Dedifferentiated amniotic fluid mesenchymal stem cell (primary cell): ENCODE measurements at regions not wholly inside any gene's neighbourhood (a gene's known extent, or its start where the extent isn't known, plus 50 kb on each side); places are given as distances from the start of the nearest gene placed in this dataset.
A peak's percentile ranks its signal among the peaks of the same experiment; 100 is the strongest.
"Not testable (repeated sequence)": the region's sequence is repeated elsewhere in the genome, so short reads cannot be mapped to it uniquely, and the experiment has no call there.

Experiments used
- DNase-seq: peaks from one replicate; pipeline ENCODE4 v3.0.0-alpha.2; 2016; ENCODE audit errors: extremely low spot score

DNA sequence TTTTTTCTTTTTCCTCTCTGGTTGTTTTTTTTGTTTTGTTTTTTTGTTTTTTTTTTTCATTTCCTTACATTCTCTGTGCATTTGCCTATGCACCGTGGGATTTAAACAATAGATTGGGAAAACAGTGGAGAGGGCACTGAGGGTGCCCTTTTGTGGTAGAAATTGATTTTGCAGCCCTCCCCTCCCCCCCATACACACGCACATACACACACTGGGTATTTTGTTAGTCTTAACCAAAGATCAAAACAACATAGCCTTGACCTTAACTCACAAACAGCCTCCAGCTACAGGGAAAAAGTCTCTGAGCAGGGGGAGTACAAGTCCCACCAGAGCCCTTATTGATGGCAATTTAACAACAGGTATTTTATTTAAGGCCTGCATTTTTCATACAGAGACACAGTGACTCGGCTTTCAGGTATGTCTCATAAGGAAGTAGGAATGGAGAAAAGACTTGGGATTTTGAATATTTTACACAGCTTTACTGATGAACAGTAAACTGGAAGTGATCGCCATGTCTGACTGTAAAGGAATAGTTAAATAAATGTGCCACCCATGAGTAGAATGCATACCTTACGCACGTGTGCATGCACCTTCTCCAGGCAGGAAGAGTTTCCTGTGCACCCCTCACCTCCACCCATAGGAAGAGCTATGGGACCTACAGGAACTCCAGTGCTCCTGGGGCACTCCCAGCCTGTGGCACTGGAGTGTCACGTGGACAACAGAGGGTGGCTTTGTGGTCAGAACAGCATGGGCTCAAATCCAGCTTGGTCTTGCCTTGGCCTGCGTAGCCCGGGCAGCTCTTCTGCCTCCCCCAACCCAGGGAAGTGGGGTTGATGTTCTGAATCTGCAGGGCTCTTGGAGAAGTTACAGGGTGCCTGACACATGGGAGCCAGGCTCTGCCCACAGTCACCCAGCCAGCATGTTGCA is 266.4 kb downstream of the ANAPC1 start:
- no peak for DNase-seq

DNA sequence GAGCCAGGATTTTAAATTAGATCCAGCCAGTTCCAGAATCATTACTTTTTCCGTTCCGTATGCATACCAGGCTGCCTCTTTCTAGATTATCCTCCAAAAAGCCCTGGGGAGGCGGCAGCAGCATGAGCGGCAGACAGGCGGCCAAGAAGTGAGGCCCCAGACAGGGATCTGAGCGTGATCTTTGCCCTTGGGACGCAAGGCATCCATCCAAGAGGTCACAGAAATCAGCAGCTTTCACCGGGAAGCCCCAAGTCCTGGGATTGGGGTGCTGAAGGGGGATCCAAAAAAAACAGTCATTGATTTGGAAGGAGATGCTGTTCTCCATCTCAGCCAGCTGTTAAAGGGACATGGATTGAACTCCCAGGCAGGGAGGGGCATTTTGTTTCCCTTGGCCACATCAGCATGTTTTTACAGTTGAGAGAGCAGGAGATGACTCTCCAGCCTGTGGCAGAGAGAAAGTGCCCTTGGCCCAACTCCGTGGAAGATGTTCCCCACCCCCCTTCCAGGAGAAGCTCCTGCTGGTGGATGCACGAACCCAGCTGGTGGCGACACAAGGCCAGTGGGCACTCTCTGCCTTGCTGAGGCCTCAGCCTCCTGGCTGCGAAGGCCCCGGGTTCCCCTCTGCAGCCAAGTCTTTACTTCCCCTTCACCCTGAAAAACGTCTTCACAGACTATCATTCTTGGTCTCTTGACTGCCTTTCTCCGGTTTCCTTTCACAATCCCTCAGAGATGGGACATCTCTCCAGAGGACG is 265.6 kb downstream of the ANAPC1 start:
- DNase-seq = no peak

DNA sequence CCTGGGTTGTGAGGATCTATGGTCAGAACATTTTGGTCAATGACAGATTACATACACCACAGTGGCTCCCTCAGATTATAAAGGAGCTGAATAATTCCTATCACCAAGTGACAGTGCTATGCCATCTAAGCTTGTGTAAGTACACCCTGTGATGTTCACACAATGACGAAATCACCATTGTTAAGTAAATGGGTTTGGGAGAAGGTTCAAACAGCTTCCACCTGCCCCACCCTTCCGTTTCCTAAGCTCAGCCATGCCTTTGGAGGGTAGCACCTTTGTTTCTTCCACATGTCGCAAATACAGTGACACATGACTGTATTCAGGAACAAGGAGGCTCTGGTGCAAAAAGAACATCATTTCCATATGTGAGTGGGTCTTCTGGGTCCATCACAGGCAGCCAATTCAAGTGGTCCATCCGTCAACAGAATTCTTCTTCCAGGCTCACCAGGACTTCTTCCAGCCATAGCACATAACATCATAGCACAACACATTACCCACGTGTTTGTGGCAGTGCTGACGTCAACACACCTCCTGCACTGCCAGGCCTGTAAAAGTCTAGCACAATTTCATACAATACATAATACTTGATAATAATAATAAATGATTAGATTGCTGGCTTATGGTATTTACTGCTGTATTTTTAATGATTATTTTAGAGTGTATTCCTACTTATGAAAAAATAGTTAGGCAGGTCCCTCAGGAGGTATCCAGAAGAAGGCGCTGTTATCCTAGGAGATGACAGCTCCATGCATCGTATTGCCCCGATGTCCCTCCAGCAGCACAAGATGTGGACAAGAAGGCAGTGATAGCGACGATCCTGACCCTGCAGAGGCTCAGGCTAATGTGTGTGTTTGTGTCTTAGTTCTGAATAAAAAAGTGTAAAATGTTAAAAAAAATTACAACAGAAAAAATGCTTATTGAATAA is 264.8 kb downstream of the ANAPC1 start:
- DNase-seq = no peak

DNA sequence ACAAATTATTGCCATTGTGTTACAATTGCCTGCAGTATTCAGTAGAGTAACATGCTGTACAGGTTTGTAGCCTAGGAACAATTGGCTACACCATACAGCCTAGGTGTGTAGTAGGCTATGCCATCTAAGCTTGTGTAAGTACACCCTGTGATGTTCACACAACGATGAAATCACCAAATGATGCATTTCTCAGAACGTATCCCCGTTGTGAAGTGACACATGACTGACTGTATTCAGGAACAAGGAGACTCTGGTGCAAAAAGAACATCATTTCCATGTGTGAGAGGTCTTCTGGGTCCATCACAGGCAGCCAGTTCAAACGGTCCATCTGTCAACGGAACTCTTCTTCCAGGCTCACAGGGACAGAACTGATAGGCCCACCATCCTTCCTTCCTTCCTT is 263.7 kb downstream of the ANAPC1 start:
- no peak for DNase-seq

DNA sequence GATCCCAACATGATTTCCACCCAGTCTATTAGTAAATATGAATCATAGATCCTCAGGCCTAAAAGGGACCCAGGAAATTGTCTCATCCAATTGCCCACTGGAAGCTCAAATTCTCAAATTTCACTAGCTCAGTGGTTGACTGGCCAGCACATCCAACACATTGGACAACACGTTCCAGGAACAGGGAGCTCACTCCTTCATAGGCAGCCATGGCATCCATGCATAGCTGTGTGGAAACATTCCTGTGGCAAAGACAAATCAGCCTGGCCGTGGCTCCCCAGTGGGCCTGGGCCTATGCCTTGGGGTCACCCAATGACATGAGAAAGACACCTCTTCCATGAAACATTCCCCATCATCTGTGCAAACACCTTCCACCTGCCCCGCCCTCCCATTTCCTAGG is 261.1 kb downstream of the ANAPC1 start:
- DNase-seq = no peak

DNA sequence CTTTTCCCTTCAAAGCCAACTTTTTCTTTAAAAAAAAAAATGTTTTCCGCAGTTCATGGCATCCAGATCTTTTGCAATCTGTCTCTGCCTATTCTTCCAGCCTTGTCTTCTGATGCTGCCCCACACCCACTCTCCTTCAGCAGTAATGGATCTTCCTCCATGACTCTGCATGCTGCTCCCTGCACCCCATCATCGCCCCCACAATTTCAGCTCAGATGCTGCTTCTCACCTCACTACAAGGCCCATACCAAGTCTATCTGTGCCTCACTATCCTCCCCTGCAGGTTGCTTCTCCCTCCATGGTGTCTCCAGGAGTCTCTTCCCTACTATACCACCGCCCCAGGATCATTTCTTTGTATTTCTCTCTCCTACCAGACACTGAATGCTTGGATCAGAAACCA is 260.6 kb downstream of the ANAPC1 start:
- DNase-seq = no peak

DNA sequence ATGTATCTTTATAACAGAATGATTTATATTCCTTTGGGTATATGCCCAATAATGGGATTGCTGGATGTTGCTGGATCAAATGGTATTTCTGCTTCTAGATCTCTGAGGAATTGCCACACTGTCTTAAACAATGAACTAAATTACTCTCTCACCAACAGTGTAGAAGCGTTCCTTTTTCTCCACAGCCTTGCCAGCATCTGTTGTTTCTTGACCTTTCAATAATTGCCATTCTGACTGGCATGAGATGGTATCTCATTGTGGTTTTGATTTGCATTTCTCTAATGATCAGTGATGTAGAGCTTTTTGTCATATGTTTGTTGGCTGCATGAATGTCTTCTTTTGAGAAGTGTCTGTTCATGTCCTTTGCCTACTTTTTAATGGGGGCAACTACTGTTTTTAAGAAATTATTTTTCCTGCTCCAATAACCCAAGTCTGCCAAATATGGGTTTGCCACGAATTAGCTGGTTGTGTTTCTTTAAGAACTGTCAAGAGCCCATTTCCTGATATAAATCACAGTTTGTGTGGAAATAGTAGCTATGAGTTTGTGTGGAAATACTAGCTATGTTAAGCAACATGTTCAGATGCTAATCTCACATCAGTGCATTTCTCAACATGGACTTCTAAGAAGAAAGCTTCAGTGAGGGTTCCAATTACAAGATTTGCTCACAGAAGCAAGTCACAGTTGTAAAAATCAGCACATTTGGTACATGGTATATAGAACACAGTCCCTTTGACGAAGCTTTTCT is 259.4 kb downstream of the ANAPC1 start:
- peak; percentile 68 for DNase-seq

DNA sequence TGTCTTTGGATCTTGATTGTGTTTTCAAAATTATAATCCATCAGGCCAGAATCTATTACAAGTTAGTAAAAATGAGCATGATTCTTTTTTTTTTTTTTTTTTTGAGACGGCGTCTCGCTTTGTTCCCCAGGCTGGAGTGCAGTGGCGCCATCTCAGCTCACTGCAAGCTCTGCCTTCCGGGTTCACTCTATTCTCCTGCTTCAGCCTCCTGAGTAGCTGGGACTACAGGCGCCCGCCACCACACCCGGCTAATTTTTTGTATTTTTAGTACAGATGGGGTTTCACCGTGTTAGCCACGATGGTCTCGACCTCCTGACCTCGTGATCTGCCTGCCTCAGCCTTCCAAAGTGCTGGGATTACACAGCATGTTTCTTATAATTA is 258.8 kb downstream of the ANAPC1 start:
- not testable (repeated sequence) for DNase-seq

DNA sequence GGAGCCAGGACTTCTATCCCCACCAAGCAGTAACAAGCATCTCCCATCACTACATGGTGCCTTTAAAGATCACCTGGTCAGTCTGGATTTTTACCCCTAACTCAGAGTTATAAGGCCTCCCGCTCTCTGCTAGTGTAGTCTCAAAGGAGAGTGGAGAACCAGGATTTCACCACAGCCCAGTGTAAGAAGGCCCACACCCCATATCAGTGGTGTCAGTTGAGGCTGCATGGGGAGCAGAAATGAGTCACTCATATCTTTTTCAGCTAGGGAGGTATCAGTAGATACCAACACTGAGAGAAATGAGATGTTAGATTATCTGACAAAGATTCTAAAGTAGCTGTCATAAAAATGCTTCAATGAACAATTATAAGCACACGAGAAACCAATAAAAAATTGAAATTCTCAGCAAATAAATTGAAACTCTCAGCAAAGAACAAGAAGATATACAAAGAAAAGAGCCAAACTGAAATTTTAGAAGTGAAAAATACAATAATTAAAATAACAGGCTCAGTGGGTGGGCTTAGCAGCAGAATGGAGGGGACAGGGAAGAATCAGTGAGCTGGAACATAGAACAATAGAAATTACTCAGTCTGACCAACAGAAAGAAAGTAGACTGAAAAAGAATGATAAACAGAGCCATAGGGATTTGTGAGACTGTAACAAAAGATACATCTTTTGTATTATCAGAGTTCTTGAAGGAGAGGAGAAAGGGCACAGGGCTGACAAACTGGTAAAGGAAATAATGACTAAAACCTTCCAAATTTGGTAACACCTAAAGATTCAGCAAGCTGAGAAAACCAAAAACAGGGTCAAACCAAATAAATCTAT is 257.7 kb downstream of the ANAPC1 start:
- DNase-seq = no peak

DNA sequence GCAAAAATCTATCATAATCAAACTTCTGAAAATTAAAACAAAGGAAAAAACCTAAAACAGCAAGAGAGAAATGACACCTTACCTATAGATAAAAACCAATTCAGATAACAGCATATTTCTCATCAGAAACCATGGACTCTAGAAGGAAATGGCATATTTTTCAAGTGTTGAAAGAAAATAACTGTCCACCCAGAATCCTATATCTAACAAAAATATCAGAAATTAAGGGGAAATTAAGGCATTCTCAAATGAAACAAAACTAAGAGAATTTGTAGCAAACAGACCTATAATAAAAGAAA is 257.2 kb downstream of the ANAPC1 start:
- DNase-seq = no peak

DNA sequence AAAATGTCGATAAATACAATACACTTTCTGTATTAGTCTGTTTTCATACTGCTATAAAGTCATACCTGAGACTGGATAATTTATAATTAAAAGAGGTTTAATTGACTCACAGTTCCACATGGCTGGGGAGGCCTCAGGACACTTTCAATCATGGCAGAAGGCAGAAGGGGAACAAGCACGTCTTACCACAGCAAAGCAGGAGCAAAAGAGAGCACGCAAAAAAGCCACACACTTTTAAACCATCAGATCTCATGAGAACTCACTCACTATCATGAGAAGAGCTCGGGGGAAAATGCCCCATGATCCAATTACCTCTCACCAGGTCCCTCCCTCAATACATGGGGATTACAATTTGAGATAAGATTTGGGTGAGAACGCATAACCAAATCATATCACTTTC is 256.7 kb downstream of the ANAPC1 start:
- DNase-seq = no peak

DNA sequence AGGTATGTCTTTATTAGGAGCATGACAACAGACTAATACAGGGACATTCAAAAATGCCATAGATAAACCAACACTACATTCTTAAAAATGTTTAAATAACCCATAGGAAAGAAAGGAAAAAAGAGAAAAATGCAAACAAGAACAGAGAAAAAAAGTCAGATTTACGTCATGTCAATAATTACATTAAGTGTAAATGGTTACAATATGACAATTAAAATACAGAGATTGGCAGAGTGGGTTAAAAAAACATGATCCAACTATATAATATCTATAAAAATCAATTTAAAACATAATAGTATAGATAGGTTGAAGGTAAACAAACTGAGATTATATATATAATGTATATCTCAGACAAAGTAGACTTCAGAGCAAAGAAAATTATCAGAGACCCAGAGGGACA is 255.8 kb downstream of the ANAPC1 start:
- no peak for DNase-seq

DNA sequence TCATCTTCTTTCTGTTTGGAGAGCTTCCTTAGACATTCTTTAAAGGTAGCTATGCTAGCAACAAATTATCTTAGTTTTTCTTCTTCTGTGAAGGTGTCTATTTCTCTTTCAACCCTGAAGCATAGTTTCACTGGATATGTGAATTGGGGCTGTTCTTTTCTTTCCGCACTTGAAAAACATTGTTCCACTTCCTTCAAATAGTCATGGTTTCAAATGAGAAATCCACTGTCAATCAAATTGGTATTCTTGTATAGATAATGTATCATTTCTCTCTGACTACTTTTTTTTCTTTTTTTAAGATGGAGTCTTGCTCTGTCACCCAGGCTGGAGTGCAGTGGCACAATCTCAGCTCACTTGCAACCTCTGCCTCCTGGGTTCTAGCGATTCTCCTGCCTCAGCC is 254.0 kb downstream of the ANAPC1 start:
- DNase-seq = no peak

DNA sequence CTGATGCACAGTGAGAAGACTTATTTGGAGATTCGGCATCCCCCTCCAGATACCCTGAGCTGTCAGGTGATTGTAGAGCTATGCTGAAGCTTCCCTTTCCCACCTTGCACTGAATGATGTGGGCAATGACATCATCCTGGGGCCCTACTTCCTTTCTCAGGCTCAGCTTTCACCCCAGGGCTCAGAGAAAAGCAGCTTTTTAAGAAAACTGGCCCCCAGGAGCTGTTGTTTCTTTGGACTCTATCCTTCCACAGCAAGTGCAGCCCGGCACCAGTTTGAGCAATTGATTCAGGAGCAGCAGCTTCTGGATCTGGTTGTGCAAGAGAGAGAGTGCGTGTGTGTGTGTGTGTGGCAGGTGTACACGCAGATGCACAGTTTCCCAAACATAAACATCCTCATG is 251.3 kb downstream of the ANAPC1 start:
- no peak for DNase-seq

DNA sequence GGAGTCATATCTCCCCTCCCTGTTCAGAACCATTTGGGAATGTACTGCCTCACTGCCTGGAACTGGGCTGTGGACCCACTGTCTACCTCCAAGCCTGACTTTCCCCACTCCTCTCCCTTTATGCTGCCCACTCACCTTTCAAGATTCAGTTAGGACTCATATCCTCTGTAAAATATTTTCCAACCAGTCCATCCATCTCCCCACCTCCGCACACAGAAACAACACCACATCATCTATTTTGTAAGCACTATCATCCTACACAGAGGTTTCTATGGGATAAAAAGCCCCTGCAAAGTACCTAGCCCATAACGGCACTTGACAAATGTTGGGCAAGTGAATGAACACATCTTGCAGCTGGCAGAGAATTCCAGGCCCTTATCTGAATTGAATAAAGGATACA is 250.8 kb downstream of the ANAPC1 start:
- no peak for DNase-seq

DNA sequence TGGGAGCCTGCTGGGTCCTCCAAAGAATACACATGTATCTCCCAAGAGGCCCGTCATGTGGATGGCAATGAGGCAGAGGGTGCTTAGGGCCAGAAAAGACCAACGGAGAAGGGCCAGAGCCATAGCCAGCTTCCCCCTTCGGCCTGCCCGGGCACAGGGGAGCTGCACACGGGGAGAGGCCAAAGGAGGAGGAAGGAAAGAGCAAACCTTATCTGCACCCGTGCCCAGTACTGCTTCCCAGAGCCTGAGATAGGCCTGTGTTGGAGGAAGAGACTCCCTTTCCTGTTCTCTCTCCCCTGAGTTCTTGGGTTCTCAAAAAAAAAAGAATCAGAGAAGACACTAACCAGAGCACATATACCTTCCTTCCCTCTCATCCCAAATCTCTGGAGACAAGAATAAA is 250.3 kb downstream of the ANAPC1 start:
- DNase-seq = no peak

DNA sequence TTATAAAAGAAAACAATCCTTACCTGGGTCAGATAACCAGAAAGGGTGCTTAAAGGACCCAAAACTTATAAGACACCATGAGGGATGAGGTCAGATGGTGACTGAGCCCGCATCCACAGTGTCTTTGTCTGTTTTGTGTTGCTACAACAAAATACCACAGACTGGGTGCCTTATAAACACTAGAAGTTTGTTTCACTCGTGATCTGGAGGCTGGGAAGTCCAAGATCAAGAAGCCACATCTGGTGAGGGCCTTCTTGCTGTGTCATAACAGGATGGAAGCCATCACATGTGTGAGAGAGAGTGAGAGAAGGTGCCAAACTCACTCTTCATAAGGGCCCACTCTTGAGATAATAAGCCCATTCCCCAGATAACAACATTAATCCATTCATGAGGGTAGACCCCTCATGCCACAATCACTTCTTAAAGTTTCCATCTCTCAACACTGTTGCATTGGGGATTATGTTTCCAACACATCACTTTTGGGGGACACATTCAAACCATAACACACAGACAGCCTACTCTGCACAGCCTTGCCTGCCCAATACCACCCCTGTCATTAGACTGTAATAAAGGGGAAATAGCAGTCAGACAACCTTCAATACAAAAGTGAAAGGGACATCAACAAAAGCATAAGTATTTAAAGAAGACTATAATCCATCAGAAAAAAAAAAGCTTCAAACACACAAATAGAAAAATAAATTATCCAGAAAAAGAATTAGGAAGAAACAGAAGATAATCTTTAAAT is 249.8 kb downstream of the ANAPC1 start:
- no peak for DNase-seq

DNA sequence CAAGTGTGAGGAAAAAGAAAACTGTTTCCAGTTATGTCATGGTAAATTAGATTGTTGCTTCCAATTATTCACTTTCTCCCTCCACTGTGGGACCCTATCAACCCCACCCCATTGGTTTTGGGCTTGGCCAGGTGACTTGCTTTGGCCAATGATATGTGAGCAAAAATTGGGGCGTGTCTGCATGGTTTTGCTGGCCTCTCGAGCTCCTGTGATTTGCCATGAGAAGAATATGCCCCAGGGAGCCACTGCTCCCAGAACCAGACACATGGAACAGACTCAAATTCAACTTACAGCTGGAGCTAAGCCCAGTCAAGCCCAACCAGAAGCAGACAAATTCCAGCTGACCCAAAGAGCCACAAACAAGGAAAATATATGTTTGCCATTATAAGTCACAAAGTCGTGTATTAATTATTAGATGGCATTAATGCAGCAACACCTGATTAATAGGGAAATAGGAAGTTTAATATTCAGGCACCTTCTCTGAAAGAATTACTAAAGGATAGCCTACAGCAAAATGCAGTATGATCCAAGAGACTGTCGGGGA is 248.9 kb downstream of the ANAPC1 start:
- DNase-seq = no peak

DNA sequence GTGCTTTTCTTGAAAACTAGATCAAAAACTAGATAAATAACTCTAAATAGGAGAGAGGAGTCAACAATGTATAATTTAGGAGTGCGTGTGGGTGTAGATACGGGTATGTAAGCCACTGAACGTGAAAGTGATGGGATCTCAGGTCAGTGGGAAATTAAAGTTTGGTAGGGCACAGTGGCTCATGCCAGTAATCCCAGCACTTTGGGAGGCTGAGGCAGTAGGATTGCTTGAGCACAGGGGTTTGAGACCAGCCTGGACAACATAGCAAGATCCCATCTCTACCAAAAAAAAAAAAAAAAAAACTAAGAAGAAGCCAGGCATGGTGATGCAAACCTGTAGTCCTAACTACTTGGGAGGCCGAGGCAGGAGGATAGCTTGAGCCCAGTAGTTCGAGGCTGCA is 247.1 kb downstream of the ANAPC1 start:
- DNase-seq = no peak
